Middle frontal gyrus (tissue), 1 donor: ENCODE measurements at regions not wholly inside any gene's neighbourhood (a gene's known extent, or its start where the extent isn't known, plus 50 kb on each side); places are given as distances from the start of the nearest gene placed in this dataset.
"Not testable (repeated sequence)": the region's sequence is repeated elsewhere in the genome, so short reads cannot be mapped to it uniquely, and the experiment has no call there.

ENCODE experiments used
- DNase-seq: peaks from one replicate; pipeline ENCODE4 v3.0.0-alpha.2; 2015; ENCODE audit warnings: low spot score; ENCODE audit errors: extremely low spot score

DNA sequence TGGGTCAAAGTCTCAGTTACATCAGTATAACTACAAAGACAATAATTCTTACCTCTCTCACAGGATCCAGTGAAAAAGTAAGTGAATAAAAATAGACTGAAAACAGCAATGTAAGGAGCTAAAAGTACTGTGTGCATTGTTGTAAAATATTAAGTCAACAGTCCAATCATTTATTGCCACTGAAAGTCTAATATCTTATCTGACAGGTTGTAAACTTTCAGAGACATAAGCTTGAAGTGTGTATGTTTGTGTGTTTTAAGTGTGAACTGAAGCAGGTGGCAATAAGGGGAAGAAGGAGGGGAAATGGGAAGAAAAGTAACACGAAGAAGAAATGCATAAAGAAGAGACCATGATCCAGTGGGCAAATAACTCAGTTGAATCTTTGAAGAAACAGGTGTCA, 229.7 kb upstream of the TAS2R1 start:
- DNase-seq: no peak

DNA sequence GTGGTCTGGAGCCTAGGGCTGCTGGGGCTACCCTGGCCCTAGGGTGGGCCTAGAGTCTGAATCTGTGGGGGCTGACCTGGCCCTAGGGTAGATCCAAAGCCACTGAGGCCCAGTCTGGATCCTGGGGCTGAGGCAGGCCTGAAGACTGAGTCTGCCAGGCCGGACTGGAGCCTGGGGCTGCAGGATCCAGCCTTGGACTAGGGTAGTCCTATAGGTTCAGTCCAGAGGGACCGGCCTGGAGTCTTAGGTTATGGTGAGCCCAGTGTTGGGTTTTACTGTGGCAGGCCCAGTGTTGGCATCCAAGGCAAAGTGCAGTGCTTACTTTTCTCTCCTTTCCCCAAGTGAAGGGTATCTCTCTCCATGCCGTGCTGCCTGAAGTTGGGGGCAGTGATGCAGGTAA, 227.9 kb upstream of the TAS2R1 start:
- DNase-seq: no peak

DNA sequence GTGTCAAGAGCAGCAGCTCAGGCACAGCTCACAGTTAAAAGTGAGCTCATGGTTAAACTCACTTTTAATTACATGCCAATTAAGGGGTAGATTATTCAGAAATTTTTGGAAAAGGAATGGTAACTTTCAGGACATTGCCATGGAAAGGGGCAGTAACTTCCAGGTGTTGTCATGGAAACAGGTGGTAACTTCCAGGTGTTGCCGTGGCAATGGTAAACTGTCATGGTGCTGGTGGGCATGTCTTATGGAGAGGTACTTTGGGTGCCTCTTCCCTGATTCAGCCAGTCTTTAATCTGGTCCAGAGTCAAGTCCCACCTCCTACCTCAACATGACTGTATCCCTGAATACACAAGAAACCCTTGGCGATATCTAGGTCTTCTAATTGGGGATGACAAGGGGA, 223.2 kb upstream of the TAS2R1 start:
- DNase-seq: no peak

DNA sequence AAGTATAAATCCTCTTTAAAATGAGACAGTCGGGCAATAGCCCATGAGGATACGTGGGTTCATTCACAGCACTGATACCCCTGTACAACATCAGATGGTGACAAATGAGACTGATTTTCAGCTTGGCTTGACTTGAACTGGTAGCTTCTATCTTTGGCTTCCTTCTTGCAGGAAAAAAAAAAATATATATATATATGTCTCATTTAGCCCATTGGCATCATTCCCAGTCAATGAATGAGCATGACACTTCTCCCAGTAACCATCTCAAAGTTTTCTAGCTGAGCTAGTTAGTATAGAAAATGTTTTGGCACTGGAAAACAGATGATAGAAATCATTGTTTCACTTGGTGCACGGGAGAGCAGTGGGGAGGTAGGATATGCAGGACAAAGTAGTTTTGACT, 222.5 kb upstream of the TAS2R1 start:
- DNase-seq: no peak

DNA sequence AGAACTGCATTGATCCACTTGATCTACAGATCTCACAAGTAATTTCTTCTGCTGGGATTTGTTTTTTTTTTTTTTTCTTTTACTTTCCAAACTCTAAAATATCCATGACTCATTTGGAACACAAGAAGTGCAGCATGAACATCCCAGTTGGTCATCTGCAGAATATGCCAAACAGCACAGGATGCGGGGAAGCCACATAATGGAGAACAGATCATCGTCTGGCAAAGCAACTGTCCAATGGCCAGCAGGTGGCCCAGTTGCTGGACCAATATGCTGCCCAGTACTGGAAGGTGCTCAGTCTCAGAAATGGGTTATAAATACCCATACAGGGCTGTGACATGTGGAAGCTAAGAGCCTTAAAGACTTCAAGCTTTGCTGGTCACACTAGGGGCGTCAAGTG, 221.3 kb upstream of the TAS2R1 start:
- no peak for DNase-seq

DNA sequence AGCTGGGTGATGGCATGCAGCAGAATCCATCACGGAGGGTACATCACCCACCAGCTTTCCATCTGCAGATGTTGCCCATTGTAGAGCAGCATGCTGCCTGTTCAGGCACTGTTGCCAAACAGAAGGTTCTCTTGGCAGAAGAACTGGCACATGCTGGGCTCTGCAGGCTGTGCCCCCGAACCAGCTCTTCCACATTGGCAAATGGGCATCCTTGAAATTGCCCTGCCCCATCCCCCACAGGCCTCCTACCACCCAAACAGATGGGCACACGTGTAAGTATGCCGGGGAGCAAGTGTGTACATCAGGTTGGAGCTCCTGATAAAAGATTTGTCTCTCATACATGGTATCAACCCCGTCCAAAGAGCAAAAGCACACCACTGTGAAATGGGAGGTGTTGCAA, 220.3 kb upstream of the TAS2R1 start:
- no peak for DNase-seq

DNA sequence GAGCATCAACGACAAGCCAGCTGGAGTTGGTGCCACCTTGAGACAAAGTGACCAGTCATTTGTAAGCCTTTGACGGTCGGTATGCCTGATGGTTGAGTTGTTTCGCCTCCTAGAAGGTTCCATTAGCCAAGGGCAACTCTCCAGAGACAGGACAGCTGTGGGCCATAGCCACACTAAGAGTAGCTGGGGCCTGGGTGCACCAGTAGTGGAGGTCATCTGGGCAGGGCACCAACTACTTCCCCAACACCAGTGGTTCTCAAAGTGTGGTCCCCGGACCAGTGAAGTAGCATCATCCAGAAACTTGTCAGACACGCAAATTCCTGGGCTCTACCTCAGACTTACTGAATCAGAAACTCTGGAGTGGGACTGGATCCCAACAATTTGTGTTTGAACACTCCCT, 217.5 kb upstream of the TAS2R1 start:
- DNase-seq: no peak

DNA sequence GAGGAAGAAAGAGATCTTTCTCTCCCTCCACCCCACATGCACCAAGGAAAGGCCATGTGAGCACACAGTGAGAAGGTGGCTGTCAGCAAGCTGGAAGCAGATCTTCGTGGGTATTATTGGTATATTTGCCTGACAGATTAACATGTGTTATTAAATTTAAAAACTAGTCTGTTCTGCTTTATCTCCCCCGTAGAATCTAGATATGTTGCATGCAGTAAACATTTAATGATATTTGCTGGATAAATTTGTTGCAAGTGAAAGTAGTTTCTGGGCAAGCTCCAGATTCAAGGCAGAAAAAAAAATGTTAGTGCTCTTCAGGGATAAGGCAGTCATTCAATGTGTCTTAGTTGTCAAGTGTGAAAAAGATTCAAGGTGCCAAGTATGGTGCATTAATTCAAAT, 215.0 kb upstream of the TAS2R1 start:
- DNase-seq: no peak

DNA sequence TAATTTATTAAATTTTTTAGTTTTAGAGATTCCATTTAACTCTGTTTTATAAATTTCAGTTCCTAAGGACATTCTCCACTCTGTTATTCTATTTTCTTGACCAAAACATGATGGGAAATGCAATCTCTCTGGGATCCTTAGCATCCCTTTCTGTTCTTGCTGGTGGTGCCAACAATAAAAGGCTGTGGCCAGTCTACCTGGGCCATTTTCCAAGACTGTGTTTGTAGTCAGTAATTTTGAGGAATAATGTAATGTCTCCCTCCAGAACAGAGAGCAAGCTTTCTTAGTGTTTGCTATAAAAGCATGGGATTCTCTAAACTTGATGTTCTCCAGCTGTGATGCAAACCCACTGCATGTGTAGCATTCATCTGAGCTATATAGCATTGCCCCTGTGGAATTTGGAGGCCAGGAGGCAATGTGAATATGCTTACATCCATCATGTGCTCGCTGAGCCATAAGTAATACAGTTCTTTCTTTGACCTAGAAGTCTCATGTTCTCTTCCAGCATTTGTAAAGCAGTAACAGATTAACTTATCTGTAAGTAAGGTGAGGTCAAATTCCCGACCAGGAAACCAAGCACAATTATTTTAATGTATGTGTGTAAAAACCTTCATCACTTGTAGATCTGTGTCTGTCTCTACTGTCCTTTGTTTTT, 211.5 kb upstream of the TAS2R1 start:
- no peak for DNase-seq

DNA sequence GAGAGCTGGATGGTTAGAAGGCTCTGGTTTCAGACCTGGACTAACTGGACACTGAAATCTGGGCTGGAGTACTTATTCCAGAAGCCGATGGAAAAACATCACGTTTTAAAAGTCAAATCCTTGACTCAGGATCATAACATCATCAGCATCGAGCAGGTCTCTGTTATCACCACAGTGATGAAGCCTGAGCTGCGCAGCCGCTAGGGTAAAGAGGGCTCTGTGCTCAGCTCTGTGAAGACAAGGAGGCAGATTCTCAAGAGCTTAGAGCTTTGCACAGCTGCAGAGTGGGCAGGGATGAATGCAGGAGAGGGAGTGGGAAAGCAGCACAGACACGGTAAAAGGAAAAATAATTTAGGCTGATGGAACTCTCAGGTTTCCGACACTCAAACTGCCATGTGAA, 208.8 kb upstream of the TAS2R1 start:
- peak; percentile 45 for DNase-seq

DNA sequence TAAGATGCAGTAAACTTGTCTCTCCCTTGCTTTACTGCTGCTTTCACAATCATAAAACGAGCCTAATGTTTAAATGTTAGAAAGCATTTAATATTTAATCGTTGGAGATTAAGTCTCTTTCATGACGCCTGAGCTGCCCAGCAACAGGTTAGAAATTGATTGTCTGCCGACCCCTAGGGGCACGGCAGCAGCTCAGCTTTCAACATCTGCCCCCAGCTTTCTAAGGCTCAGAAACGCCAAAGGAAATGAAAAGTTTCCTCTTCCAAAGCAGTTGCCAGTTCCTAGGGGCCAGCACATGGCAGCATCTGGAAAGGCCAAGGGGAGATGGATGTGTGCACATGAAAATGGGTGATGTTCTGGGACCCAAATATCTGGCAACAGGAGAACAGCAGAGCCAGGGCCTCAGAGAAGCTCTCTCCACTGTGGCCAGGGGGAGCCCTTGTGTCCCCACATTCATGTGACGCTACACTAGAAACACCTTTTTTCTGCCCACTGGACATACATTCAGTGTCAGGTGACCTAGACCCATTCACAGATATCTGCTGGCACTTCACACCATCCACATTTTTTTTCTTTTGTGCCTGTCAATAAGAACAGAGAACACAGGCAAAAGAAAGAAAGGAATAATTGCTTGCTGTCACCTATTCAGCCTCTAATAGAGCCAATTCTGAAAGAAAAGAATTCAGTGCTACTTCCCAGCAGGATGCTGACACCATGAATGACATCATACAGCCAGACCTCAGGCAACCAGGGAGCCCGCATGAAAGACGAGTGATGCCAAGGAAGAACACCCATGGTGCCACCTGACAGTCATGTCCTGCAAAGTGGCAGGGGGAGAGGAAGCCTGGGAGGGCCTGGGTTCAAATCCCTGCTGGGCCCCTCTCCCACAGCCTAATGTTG, 205.0 kb upstream of the TAS2R1 start:
- no peak for DNase-seq

DNA sequence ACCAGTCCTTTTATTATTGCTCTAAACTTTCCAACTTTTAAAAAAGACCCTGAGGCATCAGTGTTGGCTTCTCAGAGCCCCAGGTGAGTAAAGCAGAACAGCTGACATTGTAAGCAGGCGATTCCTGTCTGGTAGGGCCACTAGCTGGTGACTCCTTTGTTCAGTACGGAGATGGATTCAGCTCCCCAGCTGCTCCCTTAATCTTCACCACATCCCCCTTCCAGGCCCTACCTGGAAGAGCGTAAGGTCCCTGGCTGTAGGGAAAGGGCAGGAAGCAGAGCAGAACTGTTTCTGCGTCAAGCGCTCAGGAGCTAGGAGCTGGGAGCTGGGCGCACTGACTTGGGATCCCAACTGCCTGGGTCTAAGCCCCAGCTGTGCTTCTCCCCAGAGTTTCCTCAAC, 203.7 kb upstream of the TAS2R1 start:
- no peak for DNase-seq

DNA sequence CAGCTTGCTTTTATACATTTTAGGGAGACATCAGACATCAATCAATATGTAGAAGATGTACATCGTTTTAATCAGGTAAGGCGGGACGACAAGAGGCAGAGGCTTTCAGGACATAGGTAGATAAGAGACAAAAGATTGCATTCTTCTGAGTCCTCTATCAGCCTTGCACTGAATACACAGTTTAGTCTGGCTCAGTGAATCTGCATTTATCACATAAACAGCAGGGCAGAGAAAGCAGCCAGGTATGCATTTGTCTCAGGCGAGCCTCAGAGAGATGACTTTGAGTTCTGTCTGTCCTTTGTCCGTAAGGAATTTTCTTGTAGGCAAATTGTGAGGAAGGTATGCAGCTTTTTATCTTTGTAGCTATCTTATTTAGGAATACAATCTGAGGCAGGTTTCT, 202.8 kb upstream of the TAS2R1 start:
- DNase-seq: no peak

DNA sequence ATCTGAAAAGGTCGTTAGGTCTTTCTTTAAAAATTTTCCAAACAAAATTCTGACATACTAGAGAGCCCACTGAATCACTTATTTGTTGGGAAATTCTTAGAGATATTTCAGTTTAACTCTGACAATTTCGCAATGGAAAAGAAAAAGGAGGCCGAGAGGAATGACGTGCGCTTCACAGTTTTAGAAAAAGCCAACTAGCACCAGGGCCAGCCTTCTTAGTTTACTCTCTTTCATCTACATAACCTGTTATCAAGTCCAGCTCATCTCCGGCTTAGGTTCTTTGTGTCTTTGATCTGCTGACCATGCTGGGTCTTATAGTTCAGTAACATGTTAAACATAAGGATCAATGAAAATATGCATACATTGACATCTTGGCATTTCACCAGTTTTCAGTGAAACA, 201.7 kb upstream of the TAS2R1 start:
- DNase-seq: no peak

DNA sequence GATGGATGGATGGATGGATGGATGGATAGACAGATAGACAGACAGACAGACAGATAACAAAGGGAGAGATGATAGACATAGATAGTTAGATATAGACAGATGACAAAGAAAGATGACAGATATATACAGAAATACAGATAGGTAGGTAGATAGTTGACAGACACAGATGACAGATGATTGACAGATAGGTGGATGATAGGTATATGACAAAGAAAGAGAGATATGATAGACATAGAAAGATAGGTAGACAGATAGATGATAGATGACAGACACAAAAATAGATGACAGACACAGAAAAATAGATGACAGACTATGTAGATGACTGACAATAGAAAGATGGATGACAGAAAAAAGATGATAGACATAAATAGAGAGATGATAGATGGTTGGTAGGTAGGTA, 200.0 kb upstream of the TAS2R1 start:
- DNase-seq: no peak

DNA sequence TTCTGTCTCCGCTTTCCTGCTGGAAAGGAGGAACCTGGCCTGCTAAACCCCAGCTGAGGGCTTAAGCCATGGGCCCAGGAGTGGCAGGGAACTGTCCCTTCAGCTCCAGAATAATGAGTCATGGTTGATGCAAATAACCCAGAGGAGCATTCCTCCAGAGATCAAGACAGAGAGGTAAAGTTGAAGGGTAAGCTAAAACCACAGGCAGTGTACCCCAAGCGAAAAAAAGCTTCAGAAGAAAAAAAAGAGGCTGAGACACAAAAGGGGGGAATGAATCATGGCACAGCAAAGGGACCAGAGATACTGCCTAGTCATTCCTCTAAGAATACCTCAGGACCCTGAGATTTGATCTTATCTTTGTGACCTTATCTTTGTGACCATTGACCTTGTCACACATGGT, 199.5 kb upstream of the TAS2R1 start:
- DNase-seq: no peak

DNA sequence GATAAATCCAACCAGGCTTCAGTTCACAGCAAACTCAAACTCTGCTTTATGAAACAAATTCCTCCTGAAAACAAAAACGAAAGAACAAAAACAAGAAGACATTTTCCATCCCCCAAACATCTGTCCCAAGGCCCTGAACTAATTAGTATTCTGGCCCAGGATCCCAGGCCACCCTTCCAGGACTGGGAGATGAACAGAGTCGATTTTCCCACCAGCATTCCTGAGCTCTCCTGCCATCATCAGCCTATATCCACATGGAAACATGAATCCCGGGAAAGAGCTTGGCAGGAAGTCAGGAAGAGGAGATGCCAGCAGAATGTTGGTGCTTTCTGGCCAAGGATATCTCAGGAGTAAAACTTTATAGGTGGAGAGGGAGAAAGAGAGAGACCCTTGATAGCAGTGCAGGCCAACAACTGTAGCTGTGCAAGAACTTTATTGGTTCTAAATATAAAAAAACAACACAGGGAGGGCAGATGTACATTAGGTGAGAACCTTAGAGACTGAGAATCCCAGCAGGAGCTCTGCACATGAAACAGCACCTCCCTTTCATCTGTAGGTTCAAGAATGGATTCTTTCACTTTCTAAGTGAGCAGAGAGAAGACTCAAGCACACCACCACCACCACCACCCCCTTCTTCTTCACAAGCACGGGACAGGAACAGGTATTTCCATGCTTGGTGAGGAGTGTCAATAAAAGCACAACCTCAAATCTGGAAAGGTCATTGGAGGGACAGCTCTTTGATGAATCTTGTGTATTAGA, 190.7 kb upstream of the TAS2R1 start:
- DNase-seq: no peak

DNA sequence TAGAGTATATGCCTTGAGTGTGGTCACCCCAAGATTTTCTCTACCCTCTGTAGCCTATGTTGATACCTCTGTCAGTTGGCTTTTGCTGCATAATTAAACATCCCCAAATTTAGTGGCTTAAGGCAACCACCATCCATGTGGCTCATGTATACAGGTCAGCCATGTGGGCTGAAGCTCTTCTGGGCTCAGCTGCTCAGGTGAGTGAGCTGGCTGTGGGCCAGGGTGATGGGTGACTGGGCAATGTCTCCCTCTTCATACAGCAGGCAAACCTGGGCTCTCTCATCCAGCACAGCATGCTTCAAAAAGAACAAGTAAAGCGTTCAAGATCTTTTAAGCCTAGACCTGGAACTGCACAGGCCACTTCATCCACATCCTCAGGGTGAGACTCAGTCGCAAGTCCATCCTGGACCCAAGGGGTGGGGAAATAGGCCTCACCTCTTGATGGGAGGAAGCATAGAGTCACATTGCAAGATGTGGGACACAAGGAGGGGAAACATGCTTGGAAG, 188.2 kb upstream of the TAS2R1 start:
- DNase-seq: no peak

DNA sequence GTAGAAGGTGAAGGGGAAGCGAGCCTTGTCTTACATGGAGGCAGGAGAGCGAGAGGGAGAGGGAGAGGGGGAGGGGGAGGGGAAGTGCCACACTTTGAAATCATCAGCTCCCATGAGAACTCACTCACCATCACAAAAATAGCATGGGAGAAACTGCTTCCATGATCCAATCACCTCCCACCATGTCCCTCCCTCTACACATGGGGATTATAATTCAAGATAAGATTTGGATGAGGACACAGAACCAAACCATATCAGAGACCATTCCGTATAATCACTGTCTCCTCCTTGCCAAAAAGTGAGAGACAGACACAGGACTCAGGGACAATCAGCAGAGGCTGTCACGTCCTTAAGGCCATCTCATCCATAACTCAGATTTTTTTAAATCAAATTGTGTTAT, 187.7 kb upstream of the TAS2R1 start:
- DNase-seq: no peak

DNA sequence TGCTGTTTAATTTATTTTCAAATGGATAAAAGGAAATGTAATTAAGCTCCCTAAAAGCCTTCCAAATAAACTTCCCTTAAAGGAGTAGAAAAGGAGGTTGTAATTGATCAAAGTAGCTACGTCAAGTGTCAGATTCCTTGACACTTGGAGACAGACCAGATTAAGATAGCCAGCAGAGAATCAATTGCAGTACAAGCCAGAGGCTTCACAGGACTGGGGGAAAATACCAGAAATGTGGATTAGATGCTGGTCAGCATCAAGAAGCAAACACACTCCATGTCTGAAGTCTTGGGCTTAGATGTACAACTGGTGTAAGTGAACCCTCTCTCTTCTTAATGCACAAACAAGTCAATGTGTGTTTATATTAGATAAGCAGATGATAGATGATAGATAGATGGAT, 184.9 kb upstream of the TAS2R1 start:
- DNase-seq: no peak

DNA sequence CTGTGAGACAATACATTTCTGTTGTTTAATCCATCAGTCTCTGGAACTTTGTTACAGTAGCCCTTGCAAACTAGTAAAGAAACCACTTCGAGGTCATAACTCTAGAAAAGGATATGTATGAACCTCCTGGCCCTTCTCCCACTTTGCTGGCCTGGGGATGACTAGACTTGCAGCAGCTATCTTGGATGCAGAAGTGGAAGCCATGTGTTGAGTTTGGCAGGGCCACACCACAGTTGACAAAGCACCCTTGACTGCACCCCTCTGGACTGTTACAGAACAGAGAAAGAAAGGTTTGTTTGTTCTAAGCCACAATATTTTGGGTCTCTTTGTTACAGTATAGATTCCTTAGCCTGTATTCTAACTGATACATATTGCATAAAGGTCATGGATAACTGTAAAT, 183.2 kb upstream of the TAS2R1 start:
- no peak for DNase-seq

DNA sequence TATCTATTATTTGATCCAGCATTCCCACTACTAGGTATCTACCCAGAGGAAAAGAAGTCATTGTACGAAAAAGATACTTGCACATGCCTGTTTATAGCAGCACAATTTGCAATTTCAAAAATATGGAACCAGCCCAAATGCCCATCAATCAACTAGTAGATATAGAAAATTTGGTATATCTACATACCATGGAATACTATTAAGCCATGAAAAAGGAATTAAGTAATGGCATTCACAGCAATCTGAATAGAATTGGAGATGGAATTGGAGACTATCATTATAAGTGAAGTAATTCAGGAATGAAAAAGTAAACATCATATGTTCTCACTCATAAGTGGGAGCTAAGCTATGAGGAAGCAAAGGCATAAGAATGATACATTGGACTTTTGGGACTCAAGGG, 177.2 kb upstream of the TAS2R1 start:
- not testable (repeated sequence) for DNase-seq
